HepG2 (cell line): ENCODE measurements at regions not wholly inside any gene's neighbourhood (a gene's known extent, or its start where the extent isn't known, plus 50 kb on each side); places are given as distances from the start of the nearest gene placed in this dataset.

ENCODE experiments used
- GZF1 ChIP-seq: sonication (generic); formaldehyde crosslinking; IDR thresholded peaks from 2 replicates; pipeline ENCODE4 v1.5.1; 2020; ENCODE audit warnings: mild to moderate bottlenecking, missing genetic modification reagents
- KDM1A ChIP-seq: IDR thresholded peaks from 2 replicates; pipeline ENCODE4 v1.6.1; 2016; ENCODE audit warnings: missing compliant biosample characterization
- MEIS1 ChIP-seq: sonication (generic); formaldehyde crosslinking; IDR thresholded peaks from 2 replicates; pipeline ENCODE4 v1.9.0; 2021; ENCODE audit warnings: mild to moderate bottlenecking, missing genetic modification reagents, moderate library complexity, borderline replicate concordance
- REXO4 ChIP-seq: sonication (generic); formaldehyde crosslinking; IDR thresholded peaks from 2 replicates; pipeline ENCODE4 v1.8.0; 2022; ENCODE audit warnings: missing genetic modification reagents, mild to moderate bottlenecking, borderline replicate concordance
- TF ChIP-seq, protein P1 (sequence below): sonication (generic); formaldehyde crosslinking; IDR thresholded peaks from 2 replicates; pipeline ENCODE4 v1.9.0; 2022; ENCODE audit warnings: missing genetic modification reagents, mild to moderate bottlenecking, borderline replicate concordance
- TF ChIP-seq, protein P2 (sequence below): sonication (generic); formaldehyde crosslinking; IDR thresholded peaks from 2 replicates; pipeline ENCODE4 v1.5.1; 2020; ENCODE audit warnings: mild to moderate bottlenecking, missing genetic modification reagents, borderline replicate concordance
- TF ChIP-seq, protein P3 (sequence below): sonication (generic); formaldehyde crosslinking; IDR thresholded peaks from 2 replicates; pipeline ENCODE4; 2020; ENCODE audit warnings: missing genetic modification reagents, mild to moderate bottlenecking, borderline replicate concordance
- TF ChIP-seq, protein P4 (sequence below): sonication (generic); formaldehyde crosslinking; conservative IDR thresholded peaks from 2 replicates; pipeline ENCODE4 v1.4.0; 2020; ENCODE audit warnings: mild to moderate bottlenecking, missing genetic modification reagents, moderate library complexity

DNA sequence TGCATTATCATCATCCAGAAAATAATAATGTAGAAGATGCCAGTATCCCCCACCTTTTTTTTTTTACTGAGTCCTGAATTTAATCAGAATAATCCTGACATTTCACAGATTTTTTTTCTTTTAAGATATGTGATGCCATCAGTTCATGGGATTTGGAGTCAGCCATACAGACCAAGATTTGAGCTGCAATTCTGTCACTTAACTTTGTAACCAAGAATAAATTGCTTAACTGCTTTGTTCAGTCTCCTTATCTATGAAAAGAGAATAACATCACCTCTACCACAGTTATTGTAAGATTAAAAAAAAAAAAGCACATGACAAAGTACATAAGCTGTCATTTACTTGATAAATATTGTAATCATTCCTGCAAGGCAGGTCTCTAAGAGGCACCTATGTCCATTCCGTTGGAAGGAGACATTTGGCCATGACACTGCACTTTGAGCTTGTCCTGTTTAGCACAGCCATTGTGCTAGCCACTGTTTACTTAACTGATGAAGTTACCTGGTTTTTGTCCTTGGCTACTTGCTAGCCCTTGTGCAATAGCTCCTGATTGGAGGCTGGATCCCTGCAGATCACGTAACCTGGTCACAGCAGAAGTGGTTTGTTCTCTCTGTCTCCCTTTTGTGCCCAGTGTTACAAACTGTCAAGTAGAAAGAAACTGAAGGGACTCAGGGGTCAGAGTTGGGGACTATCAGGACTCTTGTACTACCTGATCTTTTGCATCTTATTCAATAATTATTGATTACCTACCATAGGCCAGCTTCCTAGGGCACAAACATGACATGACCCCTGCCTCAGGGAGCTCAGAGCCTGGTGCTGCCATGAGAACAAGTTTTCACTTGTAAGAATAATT, 306.0 kb downstream of the WDR72 start (continued):
- TF ChIP-seq KDM1A (CRISPR knock-in tag), result peak; percentile 90
- TF ChIP-seq, protein P1, sequence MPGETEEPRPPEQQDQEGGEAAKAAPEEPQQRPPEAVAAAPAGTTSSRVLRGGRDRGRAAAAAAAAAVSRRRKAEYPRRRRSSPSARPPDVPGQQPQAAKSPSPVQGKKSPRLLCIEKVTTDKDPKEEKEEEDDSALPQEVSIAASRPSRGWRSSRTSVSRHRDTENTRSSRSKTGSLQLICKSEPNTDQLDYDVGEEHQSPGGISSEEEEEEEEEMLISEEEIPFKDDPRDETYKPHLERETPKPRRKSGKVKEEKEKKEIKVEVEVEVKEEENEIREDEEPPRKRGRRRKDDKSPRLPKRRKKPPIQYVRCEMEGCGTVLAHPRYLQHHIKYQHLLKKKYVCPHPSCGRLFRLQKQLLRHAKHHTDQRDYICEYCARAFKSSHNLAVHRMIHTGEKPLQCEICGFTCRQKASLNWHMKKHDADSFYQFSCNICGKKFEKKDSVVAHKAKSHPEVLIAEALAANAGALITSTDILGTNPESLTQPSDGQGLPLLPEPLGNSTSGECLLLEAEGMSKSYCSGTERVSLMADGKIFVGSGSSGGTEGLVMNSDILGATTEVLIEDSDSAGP (CRISPR knock-in tag), result no peak; the same call in 1 of the 2 replicates
- TF ChIP-seq, protein P2, sequence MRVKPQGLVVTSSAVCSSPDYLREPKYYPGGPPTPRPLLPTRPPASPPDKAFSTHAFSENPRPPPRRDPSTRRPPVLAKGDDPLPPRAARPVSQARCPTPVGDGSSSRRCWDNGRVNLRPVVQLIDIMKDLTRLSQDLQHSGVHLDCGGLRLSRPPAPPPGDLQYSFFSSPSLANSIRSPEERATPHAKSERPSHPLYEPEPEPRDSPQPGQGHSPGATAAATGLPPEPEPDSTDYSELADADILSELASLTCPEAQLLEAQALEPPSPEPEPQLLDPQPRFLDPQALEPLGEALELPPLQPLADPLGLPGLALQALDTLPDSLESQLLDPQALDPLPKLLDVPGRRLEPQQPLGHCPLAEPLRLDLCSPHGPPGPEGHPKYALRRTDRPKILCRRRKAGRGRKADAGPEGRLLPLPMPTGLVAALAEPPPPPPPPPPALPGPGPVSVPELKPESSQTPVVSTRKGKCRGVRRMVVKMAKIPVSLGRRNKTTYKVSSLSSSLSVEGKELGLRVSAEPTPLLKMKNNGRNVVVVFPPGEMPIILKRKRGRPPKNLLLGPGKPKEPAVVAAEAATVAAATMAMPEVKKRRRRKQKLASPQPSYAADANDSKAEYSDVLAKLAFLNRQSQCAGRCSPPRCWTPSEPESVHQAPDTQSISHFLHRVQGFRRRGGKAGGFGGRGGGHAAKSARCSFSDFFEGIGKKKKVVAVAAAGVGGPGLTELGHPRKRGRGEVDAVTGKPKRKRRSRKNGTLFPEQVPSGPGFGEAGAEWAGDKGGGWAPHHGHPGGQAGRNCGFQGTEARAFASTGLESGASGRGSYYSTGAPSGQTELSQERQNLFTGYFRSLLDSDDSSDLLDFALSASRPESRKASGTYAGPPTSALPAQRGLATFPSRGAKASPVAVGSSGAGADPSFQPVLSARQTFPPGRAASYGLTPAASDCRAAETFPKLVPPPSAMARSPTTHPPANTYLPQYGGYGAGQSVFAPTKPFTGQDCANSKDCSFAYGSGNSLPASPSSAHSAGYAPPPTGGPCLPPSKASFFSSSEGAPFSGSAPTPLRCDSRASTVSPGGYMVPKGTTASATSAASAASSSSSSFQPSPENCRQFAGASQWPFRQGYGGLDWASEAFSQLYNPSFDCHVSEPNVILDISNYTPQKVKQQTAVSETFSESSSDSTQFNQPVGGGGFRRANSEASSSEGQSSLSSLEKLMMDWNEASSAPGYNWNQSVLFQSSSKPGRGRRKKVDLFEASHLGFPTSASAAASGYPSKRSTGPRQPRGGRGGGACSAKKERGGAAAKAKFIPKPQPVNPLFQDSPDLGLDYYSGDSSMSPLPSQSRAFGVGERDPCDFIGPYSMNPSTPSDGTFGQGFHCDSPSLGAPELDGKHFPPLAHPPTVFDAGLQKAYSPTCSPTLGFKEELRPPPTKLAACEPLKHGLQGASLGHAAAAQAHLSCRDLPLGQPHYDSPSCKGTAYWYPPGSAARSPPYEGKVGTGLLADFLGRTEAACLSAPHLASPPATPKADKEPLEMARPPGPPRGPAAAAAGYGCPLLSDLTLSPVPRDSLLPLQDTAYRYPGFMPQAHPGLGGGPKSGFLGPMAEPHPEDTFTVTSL (CRISPR knock-in tag), result peak; percentile 99
- 0 out of 2 replicates have a peak, but pooled peaks have one; percentile 30 for TF ChIP-seq GZF1 (CRISPR knock-in tag)
- TF ChIP-seq, protein P3, sequence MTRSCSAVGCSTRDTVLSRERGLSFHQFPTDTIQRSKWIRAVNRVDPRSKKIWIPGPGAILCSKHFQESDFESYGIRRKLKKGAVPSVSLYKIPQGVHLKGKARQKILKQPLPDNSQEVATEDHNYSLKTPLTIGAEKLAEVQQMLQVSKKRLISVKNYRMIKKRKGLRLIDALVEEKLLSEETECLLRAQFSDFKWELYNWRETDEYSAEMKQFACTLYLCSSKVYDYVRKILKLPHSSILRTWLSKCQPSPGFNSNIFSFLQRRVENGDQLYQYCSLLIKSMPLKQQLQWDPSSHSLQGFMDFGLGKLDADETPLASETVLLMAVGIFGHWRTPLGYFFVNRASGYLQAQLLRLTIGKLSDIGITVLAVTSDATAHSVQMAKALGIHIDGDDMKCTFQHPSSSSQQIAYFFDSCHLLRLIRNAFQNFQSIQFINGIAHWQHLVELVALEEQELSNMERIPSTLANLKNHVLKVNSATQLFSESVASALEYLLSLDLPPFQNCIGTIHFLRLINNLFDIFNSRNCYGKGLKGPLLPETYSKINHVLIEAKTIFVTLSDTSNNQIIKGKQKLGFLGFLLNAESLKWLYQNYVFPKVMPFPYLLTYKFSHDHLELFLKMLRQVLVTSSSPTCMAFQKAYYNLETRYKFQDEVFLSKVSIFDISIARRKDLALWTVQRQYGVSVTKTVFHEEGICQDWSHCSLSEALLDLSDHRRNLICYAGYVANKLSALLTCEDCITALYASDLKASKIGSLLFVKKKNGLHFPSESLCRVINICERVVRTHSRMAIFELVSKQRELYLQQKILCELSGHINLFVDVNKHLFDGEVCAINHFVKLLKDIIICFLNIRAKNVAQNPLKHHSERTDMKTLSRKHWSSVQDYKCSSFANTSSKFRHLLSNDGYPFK, result no peak
- TF ChIP-seq MEIS1, result peak; percentile 91; the same call in 1 of the 2 replicates
- TF ChIP-seq, protein P4, sequence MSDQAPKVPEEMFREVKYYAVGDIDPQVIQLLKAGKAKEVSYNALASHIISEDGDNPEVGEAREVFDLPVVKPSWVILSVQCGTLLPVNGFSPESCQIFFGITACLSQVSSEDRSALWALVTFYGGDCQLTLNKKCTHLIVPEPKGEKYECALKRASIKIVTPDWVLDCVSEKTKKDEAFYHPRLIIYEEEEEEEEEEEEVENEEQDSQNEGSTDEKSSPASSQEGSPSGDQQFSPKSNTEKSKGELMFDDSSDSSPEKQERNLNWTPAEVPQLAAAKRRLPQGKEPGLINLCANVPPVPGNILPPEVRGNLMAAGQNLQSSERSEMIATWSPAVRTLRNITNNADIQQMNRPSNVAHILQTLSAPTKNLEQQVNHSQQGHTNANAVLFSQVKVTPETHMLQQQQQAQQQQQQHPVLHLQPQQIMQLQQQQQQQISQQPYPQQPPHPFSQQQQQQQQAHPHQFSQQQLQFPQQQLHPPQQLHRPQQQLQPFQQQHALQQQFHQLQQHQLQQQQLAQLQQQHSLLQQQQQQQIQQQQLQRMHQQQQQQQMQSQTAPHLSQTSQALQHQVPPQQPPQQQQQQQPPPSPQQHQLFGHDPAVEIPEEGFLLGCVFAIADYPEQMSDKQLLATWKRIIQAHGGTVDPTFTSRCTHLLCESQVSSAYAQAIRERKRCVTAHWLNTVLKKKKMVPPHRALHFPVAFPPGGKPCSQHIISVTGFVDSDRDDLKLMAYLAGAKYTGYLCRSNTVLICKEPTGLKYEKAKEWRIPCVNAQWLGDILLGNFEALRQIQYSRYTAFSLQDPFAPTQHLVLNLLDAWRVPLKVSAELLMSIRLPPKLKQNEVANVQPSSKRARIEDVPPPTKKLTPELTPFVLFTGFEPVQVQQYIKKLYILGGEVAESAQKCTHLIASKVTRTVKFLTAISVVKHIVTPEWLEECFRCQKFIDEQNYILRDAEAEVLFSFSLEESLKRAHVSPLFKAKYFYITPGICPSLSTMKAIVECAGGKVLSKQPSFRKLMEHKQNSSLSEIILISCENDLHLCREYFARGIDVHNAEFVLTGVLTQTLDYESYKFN (CRISPR knock-in tag), result peak; percentile 99
- no peak for TF ChIP-seq REXO4
